Mucosa of descending colon (tissue), 3 donors: ENCODE measurements at regions not wholly inside any gene's neighbourhood (a gene's known extent, or its start where the extent isn't known, plus 50 kb on each side); places are given as distances from the start of the nearest gene placed in this dataset.

Experiments used
- ATAC-seq: fragments of 200-7000 bp; cut with Tn5 transposase; one replicate; pipeline ENCODE4 v1.9.1; 2020; ENCODE audit warnings: mild to moderate bottlenecking, moderate library complexity
- DNase-seq, 3 donors: peaks; one replicate each; pipeline ENCODE4 v3.0.0-alpha.2; 2020
- H3K36me3 ChIP-seq: fragments of 200-600 bp; one replicate; pipeline ENCODE4 v1.8.0; 2021; ENCODE audit warnings: low read depth, mild to moderate bottlenecking
- H3K4me1 ChIP-seq: fragments of 200-600 bp; one replicate; pipeline ENCODE4 v1.8.0; 2021; ENCODE audit warnings: low read depth, mild to moderate bottlenecking
- H3K4me3 ChIP-seq: fragments of 200-600 bp; one replicate; pipeline ENCODE4 v1.8.0; 2021; ENCODE audit warnings: mild to moderate bottlenecking
- H3K9me3 ChIP-seq: fragments of 200-600 bp; one replicate; pipeline ENCODE4 v1.8.0; 2021; ENCODE audit warnings: mild to moderate bottlenecking
- CTCF ChIP-seq: fragments of 200-600 bp; IDR thresholded peaks from one replicate; pipeline ENCODE4 v1.8.0; 2022; ENCODE audit warnings: antibody characterized with exemption, mild to moderate bottlenecking
- intact Hi-C, 2 donors: fragments of 100-400 bp; cut with DNase I in 1 of 2; cut with micrococcal nuclease in 1 of 2; formaldehyde crosslinking; loops; one replicate each; pipeline versions ENCODE4 v1.11.0 to v1.11.1; 2022; cut with DNase I, micrococcal nuclease
- donor health status: DM: no; HTN: no; CAD: no; lungs with moderate emphysema.
- donor health status: DM: no; HTN: no; CAD: no.
- donor health status: DM: no; HTN: yes; CAD: no.

DNA sequence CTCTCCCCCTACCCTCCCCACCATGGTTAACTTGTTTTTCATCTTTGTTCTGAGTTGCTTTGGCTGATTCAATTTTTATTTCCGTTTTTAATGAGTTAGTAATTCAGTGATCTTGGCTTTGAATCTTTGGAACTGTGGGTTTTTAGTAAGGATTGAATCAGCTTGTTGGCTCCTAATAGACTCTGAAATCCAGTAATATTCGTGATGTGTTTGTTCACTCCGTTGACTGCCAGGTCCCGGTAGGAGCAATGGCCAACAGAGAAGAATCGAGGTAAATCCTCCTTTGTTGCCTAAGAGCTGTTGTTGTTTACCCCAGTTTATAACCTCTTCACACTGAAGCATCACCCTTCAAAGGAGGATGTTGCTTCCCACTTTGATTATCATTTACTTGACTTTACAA lies 92.7 kb downstream of the PCSK1 start:
- intact Hi-C loops, result no loop called here
- TF ChIP-seq CTCF, result no peak
- no peak for ATAC-seq
- no peaks in the 10 kb centered on the region for H3K9me3 ChIP-seq
- H3K36me3 ChIP-seq, result no peaks in the 10 kb centered on the region
- DNase-seq, result no peak
- H3K4me1 ChIP-seq, result no peaks in the 10 kb centered on the region
- H3K4me3 ChIP-seq, result no peak overlapping the region

DNA sequence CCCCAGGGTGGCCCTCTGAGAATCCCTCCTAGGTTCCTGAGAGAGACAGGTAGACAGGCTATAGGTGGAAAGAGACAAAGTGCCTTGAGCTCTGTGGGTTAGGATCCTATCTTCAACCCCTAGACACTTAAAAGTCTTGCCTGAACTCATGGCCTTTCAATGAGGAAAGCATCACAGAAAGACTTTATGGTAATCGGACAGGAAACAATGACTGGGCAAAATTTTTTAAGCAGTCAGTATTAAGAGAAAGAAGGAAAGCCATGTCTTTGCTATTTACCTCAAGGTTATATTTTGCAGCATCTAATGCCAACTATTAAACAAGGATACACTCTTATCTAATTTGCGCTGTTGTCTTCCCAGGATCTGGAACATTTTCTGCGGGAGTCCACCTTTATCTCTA lies 93.2 kb downstream of the PCSK1 start:
- no peak for DNase-seq
- Histone ChIP-seq H3K36me3 (no peaks in the 10 kb centered on the region), H3K4me3 (no peak overlapping the region), H3K9me3 (no peaks in the 10 kb centered on the region), H3K4me1 (no peaks in the 10 kb centered on the region)
- TF ChIP-seq CTCF, result no peak
- intact Hi-C loops, result loop anchor here (5.0 to 10.0 kb wide), 3 partner anchors 375 to 483 kb away; partner anchors contain the start of gene ELL2 (in 1 of the 2)
- no peak for ATAC-seq

DNA sequence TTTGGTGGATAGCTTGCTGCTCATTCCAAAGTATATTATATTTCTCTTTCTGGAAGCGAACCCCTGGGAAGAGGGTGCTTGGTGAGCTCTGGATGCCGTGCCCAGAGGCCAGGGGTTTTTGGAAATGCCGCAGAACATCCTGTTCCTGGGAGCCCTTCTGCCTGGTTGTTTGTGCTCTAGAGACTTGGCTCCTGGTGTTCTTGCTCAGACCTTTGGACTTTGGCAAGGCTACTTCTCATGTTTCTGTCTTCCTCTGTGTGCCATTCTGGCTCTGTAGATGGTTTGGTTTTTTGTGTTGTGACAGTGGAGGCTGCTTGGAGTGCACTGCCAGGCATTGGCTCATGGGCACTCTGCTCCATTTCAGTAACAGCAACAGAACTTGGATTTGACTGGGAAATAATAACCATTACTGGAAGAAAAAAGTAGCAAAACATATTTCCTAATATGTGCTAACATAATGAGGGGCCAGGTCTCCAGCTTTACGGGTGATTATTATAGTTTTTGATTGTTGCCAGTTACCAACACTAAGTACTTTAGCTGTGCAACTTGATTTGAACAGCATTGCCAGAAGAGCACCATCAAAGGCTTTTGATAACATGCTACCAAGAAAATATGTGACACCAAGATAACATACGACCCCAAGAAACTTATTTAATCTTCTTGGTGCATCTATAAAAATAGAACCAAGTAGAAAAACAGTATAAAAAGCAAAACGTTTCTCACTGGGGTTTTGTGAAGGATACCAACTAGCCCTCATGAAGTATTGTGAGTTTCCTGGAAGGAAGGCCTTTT lies 94.2 kb downstream of the PCSK1 start:
- intact Hi-C loops, result loop anchor here (5.0 to 10.0 kb wide), 3 partner anchors 374 to 482 kb away; partner anchors contain the start of gene ELL2 (in 1 of the 2)
- no peaks in the 10 kb centered on the region for H3K9me3 ChIP-seq
- DNase-seq, result peak in 2 of 3 donors; percentile 35 to 55
- no peaks in the 10 kb centered on the region for H3K36me3 ChIP-seq
- ATAC-seq, result peak; percentile 83
- no peak overlapping the region for H3K4me3 ChIP-seq
- TF ChIP-seq CTCF, result no peak
- no peaks in the 10 kb centered on the region for H3K4me1 ChIP-seq

DNA sequence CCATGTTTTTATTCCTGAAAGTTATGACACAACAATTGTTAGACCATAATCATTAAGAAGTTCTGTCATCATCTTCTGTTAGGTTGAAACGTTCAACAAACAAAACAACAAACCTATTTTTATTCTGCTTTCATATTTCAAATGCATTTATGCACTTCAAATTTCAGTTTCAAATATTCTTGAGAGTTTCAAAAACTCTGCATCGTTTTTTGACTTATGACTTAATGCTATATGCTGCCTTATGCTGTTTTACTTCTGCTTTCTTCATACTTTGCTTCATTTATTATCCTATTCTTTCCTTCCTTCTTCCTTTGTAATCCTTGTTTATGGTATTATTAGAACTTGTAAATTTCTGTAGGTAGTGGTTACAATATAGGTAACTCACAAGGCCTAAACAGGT lies 95.0 kb downstream of the PCSK1 start:
- TF ChIP-seq CTCF, result no peak
- no peak for DNase-seq
- H3K36me3 ChIP-seq, result no peaks in the 10 kb centered on the region
- intact Hi-C loops, result loop anchor here (5.0 to 10.0 kb wide), 3 partner anchors 373 to 481 kb away; partner anchors contain the start of gene ELL2 (in 1 of the 2)
- H3K9me3 ChIP-seq, result no peaks in the 10 kb centered on the region
- no peaks in the 10 kb centered on the region for H3K4me1 ChIP-seq
- no peak for ATAC-seq
- no peak overlapping the region for H3K4me3 ChIP-seq

- no peak for DNase-seq
- no peak for ATAC-seq
- intact Hi-C loops, result loop anchor here (5.0 to 10.0 kb wide), 3 partner anchors 372 to 480 kb away; partner anchors contain the start of gene ELL2 (in 1 of the 2)
- TF ChIP-seq CTCF, result no peak
- Histone ChIP-seq H3K4me3 (no peak overlapping the region), H3K9me3 (no peaks in the 10 kb centered on the region), H3K36me3 (no peaks in the 10 kb centered on the region), H3K4me1 (no peaks in the 10 kb centered on the region)
Observed at GRCh38 chr5:96337048-96337781, 95.8 kb downstream of the PCSK1 start.
